MM.1S (cell line): ENCODE measurements at regions not wholly inside any gene's neighbourhood (a gene's known extent, or its start where the extent isn't known, plus 50 kb on each side); places are given as distances from the start of the nearest gene placed in this dataset.

Experiments used
- EZH2 ChIP-seq: fragments of 300-600 bp; sonication (generic); optimal IDR thresholded peaks from 2 replicates; pipeline ENCODE3; 2017; ENCODE audit warnings: low read depth, mild to moderate bottlenecking, antibody characterized with exemption, low read length, mixed read lengths
- EZH2phosphoT487 ChIP-seq: fragments of 300-600 bp; sonication (generic); IDR thresholded peaks from 2 replicates; pipeline ENCODE4 v1.6.1; 2018; ENCODE audit warnings: antibody characterized with exemption, low read length
- TF ChIP-seq, protein P1 (sequence below): fragments of 300-600 bp; sonication (generic); IDR thresholded peaks from 2 replicates; pipeline ENCODE4 v1.5.1; 2016; ENCODE audit warnings: antibody characterized with exemption, low read length, mixed read lengths

DNA sequence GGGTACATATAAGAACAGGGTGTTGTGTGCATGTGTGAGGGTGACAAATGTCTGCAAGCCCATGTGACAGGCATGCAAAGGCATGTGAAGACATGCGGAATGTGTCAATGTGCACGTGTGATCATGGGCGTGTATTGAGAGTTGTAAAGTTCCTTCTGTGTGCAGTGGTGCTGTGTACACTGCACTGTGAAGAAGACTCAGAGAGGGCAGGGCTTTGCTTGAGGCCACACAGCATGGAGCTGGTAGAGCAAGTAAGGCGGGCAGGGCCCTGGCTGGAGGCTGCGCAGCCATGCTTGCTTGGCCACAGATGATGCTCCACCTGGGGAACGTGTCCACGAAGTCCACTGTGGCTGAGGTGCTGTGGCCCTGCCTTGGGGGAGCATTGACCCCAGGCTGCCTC is 66.8 kb downstream of the PTPRS start:
- TF ChIP-seq, protein P1, sequence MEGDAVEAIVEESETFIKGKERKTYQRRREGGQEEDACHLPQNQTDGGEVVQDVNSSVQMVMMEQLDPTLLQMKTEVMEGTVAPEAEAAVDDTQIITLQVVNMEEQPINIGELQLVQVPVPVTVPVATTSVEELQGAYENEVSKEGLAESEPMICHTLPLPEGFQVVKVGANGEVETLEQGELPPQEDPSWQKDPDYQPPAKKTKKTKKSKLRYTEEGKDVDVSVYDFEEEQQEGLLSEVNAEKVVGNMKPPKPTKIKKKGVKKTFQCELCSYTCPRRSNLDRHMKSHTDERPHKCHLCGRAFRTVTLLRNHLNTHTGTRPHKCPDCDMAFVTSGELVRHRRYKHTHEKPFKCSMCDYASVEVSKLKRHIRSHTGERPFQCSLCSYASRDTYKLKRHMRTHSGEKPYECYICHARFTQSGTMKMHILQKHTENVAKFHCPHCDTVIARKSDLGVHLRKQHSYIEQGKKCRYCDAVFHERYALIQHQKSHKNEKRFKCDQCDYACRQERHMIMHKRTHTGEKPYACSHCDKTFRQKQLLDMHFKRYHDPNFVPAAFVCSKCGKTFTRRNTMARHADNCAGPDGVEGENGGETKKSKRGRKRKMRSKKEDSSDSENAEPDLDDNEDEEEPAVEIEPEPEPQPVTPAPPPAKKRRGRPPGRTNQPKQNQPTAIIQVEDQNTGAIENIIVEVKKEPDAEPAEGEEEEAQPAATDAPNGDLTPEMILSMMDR: no peak
- TF ChIP-seq EZH2phosphoT487 (no peak), EZH2 (no peak)
